ENCODE measurements at regions not wholly inside any gene's neighbourhood (a gene's known extent, or its start where the extent isn't known, plus 50 kb on each side); places are given as distances from the start of the nearest gene placed in this dataset.

- DNase-seq (ENCODE audit: low read depth) = no peak
- no peak for TF ChIP-seq CTCF (IDR thresholded peaks at IDR 0.05; ENCODE audit: low read depth, low read length, missing control alignments)
- no peak overlapping the region for H3K4me3 ChIP-seq (ENCODE audit: low read depth, low read length)
- in situ Hi-C loops (cut with HindIII; ENCODE audit: low sequenced_read_pairs) = no loop called here
These were observed 128.8 kb downstream of the FOXG1 start for GRCh38 chr14:28895389-28895788.

DNA sequence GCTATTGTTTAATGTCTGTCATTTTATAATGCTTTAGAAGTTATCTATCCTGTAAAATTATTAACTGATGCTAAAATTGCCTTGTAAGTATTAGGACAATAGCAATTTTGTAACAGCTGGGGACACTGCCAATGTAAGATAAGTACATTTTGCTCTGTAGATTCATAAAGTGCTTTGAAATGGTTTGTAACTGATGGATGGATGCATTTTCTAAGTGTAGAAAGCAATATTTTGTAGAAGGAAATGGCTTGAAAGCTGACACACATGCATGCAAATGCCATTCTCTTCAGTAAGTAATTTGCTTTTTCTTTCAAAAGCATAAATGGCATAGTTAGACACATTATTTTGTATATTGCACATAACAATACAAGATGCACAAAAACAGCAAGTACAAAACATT, 129.8 kb downstream of the FOXG1 start:
- TF ChIP-seq CTCF (IDR thresholded peaks at IDR 0.05; ENCODE audit: low read depth, low read length, missing control alignments) = no peak
- no peak for DNase-seq (ENCODE audit: low read depth)
- in situ Hi-C loops (cut with HindIII; ENCODE audit: low sequenced_read_pairs) = no loop called here
- H3K4me3 ChIP-seq (ENCODE audit: low read depth, low read length) = no peak overlapping the region

- TF ChIP-seq CTCF (IDR thresholded peaks at IDR 0.05; ENCODE audit: low read depth, low read length, missing control alignments) = no peak
- in situ Hi-C loops (cut with HindIII; ENCODE audit: low sequenced_read_pairs) = no loop called here
- no peak overlapping the region for H3K4me3 ChIP-seq (ENCODE audit: low read depth, low read length)
- no peak for DNase-seq (ENCODE audit: low read depth)
These were observed 135.0 kb downstream of the FOXG1 start for GRCh38 chr14:28901631-28902030.

- H3K4me3 ChIP-seq (ENCODE audit: low read depth, low read length) = no peak overlapping the region
- no peak for DNase-seq (ENCODE audit: low read depth)
- in situ Hi-C loops (cut with HindIII; ENCODE audit: low sequenced_read_pairs) = no loop called here
- TF ChIP-seq CTCF (IDR thresholded peaks at IDR 0.05; ENCODE audit: low read depth, low read length, missing control alignments) = no peak
These were observed 136.3 kb downstream of the FOXG1 start for GRCh38 chr14:28902930-28903329.

DNA sequence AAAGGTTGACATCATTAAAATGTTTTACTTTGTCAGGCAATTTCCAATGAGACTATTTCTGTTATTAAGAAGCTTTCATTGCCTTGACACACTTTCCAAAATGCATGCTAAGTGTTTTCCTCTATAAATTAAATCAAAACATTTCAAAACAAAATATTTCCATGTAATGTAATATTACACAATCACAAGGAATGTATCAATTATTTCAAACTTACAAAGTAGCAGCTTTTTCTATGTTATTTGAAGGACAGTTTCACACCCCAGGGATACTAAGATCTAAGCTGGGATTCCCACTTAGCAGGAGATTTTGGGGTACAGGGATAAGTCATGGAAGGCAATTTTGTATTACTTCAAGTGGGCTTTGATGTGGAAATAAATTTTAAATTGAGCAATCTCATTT, 144.9 kb downstream of the FOXG1 start:
- no peak for TF ChIP-seq CTCF (IDR thresholded peaks at IDR 0.05; ENCODE audit: low read depth, low read length, missing control alignments)
- in situ Hi-C loops (cut with HindIII; ENCODE audit: low sequenced_read_pairs) = no loop called here
- H3K4me3 ChIP-seq (ENCODE audit: low read depth, low read length) = no peak overlapping the region
- DNase-seq (ENCODE audit: low read depth) = no peak

DNA sequence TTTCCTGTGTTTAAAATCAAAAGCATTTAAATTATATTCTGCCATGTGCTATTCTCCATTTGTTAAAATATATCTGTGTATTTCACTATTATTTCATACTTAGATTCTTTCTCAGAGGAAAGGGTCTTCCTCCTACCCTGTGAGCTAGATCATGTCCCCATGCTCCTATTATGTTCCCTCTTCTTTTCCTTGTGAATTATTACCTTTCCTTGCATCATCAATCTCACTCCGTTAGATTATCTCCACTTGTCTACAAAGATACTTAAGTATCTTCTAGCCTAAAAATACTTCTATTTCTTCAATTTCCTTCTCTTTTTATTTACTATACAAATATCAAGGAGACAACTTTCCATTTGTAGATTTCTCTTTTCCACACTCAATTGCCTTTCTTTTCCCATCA, 146.5 kb downstream of the FOXG1 start:
- in situ Hi-C loops (cut with HindIII; ENCODE audit: low sequenced_read_pairs) = no loop called here
- no peak for DNase-seq (ENCODE audit: low read depth)

More for the DNA sequence above, 146.5 kb downstream of the FOXG1 start:
- no peak for TF ChIP-seq CTCF (IDR thresholded peaks at IDR 0.05; ENCODE audit: low read depth, low read length, missing control alignments)
- H3K4me3 ChIP-seq (ENCODE audit: low read depth, low read length) = no peak overlapping the region

Data from astrocyte of the cerebellum (primary cell).